ENCODE measurements at regions not wholly inside any gene's neighbourhood (a gene's known extent, or its start where the extent isn't known, plus 50 kb on each side); places are given as distances from the start of the nearest gene placed in this dataset.

GRCh38 chr5:124130816-124131215 lies 615.6 kb downstream of the ZNF608 start:
- TF ChIP-seq, protein P1, sequence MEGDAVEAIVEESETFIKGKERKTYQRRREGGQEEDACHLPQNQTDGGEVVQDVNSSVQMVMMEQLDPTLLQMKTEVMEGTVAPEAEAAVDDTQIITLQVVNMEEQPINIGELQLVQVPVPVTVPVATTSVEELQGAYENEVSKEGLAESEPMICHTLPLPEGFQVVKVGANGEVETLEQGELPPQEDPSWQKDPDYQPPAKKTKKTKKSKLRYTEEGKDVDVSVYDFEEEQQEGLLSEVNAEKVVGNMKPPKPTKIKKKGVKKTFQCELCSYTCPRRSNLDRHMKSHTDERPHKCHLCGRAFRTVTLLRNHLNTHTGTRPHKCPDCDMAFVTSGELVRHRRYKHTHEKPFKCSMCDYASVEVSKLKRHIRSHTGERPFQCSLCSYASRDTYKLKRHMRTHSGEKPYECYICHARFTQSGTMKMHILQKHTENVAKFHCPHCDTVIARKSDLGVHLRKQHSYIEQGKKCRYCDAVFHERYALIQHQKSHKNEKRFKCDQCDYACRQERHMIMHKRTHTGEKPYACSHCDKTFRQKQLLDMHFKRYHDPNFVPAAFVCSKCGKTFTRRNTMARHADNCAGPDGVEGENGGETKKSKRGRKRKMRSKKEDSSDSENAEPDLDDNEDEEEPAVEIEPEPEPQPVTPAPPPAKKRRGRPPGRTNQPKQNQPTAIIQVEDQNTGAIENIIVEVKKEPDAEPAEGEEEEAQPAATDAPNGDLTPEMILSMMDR (IDR thresholded peaks at IDR 0.05; ENCODE audit: low read depth, low read length, missing control alignments), result no peak
- Histone ChIP-seq H3K36me3 (replicated peaks) (no peaks in the 10 kb centered on the region), H3K27ac (no peak overlapping the region), H3K27me3 (replicated peaks) (no peaks in the 10 kb centered on the region), H3K4me3 (ENCODE audit: low read depth, low read length) (no peak overlapping the region)
- no peak for DNase-seq
- in situ Hi-C loops (cut with HindIII; ENCODE audit: low pct_ligation_motif_present, low sequenced_read_pairs), result no loop called here

DNA sequence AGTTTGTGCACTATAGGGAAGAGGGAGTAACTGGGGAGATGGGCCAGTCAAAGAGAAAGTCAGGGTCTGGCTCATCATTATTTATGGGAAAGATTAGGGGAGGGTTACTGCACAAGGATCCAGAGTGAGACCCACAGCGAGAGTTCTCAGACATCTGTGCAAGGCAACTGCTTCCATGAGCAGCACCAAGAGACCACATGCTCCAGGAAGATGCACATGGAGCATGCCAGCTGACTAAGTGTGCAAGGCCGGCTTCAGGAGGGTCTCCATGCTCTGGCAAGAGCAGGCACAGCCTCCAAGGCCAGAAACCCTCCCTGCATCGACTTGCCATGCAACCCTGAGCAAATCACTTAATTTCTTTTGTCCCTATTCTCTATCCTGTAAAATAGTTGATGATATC lies 616.9 kb downstream of the CSNK1G3 start:
- Histone ChIP-seq H3K27ac (no peak overlapping the region), H3K27me3 (replicated peaks) (no peaks in the 10 kb centered on the region), H3K36me3 (replicated peaks) (no peaks in the 10 kb centered on the region), H3K4me3 (ENCODE audit: low read depth, low read length) (no peak overlapping the region)
- no peak for DNase-seq
- in situ Hi-C loops (cut with HindIII; ENCODE audit: low pct_ligation_motif_present, low sequenced_read_pairs), result no loop called here
- TF ChIP-seq, protein P1 (IDR thresholded peaks at IDR 0.05; ENCODE audit: low read depth, low read length, missing control alignments), result no peak

DNA sequence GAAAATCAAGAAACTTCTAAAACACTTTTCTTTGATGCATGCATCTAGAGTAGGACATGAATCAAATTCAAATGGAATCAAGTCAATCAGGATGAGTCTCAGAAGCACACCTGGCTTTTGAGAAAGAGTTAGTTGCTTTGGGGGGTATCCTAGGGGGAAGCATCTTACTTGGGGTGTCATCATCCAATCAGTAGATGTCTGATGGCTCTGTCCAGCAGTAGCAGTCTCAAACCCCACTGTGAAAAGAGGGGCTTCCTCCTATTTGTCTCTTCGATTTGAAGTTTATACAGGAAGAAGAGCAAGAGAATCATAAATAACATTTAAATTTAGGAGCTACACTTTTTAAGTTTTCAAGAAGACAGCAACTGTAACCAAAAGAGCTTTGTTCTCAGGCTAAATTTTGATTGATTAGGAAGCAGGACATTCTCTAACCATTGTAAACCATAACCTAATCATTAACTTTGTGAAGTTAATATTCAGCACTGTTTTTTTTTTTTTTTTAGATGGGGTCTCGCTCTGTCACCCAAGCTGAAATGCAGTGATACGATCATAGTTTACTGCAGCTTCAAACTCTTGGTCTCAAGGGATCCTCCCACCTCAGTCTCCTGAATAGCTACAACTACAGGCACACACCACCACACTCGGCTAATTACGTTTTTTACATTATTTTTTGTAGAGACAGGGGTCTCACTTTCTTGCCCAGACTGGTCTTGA lies 614.7 kb downstream of the CSNK1G3 start:
- TF ChIP-seq, protein P1 (IDR thresholded peaks at IDR 0.05; ENCODE audit: low read depth, low read length, missing control alignments), result no peak
- Histone ChIP-seq H3K27ac (no peak overlapping the region), H3K36me3 (replicated peaks) (no peaks in the 10 kb centered on the region), H3K27me3 (replicated peaks) (no peaks in the 10 kb centered on the region), H3K4me3 (ENCODE audit: low read depth, low read length) (no peak overlapping the region)
- DNase-seq, result no peak
- in situ Hi-C loops (cut with HindIII; ENCODE audit: low pct_ligation_motif_present, low sequenced_read_pairs), result no loop called here

DNA sequence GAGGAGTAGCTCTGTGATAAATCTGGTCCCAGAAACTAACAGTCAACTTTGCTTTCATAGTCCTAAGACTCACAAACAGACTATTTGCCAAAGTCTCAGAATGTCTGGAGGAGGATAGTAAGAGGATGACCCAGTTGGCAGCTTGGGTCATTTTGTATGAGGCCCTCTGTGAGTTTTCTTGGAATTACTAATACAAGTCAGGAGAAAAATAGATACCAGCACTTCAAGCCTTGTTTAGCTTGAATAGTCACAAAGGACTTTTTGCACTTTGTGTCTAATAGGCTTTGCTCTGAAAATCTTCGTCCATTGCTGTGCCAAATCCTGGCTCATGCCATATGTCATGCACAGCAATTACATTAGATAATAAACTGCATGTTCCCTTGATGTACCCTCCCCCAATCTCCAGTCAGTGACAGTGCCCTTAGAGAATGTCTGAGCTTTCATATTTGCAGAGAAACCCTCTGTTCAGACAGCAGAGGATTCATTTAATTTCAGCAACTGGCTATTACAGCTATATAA lies 612.8 kb downstream of the CSNK1G3 start:
- H3K27me3 ChIP-seq (replicated peaks), result no peaks in the 10 kb centered on the region
- TF ChIP-seq, protein P1 (IDR thresholded peaks at IDR 0.05; ENCODE audit: low read depth, low read length, missing control alignments), result no peak
- no peak overlapping the region for H3K27ac ChIP-seq
- DNase-seq, result no peak
- no peak overlapping the region for H3K4me3 ChIP-seq (ENCODE audit: low read depth, low read length)
- H3K36me3 ChIP-seq (replicated peaks), result no peaks in the 10 kb centered on the region
- in situ Hi-C loops (cut with HindIII; ENCODE audit: low pct_ligation_motif_present, low sequenced_read_pairs), result no loop called here

DNA sequence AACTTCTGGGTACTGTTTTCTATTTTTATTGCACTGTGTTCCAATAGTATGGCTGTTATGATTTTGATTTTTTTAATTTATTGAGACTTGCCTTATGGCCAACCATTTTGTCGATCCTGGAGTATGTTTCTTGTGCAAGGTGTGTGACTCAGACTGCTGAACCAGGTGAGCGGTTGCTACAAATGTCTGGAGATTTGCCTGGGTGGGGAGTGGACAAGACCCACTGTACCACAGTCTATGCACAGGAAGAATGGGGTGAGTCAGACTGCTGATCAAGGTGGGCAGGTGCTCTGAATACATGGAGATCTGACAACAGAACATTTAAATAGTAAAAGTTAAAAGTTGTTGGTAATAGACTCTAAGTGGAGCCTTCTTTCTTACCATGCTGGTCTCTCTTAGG lies 609.2 kb downstream of the CSNK1G3 start:
- Histone ChIP-seq H3K27me3 (replicated peaks) (no peaks in the 10 kb centered on the region), H3K4me3 (ENCODE audit: low read depth, low read length) (no peak overlapping the region), H3K36me3 (replicated peaks) (no peaks in the 10 kb centered on the region), H3K27ac (no peak overlapping the region)
- TF ChIP-seq, protein P1 (IDR thresholded peaks at IDR 0.05; ENCODE audit: low read depth, low read length, missing control alignments), result no peak
- no peak for DNase-seq
- in situ Hi-C loops (cut with HindIII; ENCODE audit: low pct_ligation_motif_present, low sequenced_read_pairs), result no loop called here

DNA sequence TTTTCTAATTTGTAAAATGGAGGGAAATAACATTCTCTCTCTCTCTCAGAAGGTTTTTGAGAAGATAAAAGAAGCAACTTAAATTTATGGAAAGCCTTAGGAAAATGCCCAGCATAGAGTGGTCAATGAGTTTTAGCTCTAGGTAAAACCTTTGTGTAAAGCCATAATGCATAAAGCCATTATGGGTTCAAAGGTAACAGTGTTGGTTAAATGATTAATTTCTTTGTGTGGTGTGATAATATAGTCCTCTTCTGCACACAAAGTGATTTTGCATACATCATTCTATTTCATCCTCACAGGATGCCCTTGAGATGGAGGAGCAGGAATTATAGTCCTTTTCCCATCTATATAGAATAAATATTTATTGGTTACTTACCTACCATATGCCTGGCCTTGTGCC lies 602.9 kb downstream of the CSNK1G3 start:
- TF ChIP-seq, protein P1 (IDR thresholded peaks at IDR 0.05; ENCODE audit: low read depth, low read length, missing control alignments), result no peak
- in situ Hi-C loops (cut with HindIII; ENCODE audit: low pct_ligation_motif_present, low sequenced_read_pairs), result no loop called here
- Histone ChIP-seq H3K36me3 (replicated peaks) (no peaks in the 10 kb centered on the region), H3K27ac (no peak overlapping the region), H3K27me3 (replicated peaks) (no peaks in the 10 kb centered on the region), H3K4me3 (ENCODE audit: low read depth, low read length) (no peak overlapping the region)
- no peak for DNase-seq
